GM19238 (cell line): ENCODE measurements at regions not wholly inside any gene's neighbourhood (a gene's known extent, or its start where the extent isn't known, plus 50 kb on each side); places are given as distances from the start of the nearest gene placed in this dataset.
"Not testable (repeated sequence)": the region's sequence is repeated elsewhere in the genome, so short reads cannot be mapped to it uniquely, and the experiment has no call there.

Experiments used
- DNase-seq: peaks from one replicate; pipeline ENCODE4 v3.0.0; 2011; ENCODE audit warnings: low spot score; ENCODE audit not compliant: insufficient read length

DNA sequence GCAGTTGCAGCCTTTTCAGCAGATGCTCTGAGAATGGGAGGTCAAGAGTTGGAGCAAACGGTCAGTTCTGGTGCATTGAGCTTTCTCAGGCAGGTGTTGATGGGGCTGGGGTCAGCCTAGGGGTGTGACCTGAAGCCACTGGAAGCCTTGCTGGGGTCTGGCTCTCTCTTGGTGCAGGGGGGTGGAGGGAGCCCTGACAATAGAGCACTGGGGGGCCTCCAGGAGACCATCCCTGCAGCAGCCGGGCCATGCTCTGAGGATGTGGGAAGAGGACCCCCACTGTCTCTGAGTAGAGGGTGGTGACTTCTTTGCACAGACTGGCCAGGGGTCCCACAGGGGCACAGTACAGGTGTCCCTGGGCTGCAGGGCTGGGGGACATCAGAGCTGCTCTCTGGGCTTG, 528.8 kb downstream of the GOLGA6L6 start:
- DNase-seq, result not testable (repeated sequence)

- not testable (repeated sequence) for DNase-seq
Observed at GRCh38 chr15:20010759-20011158, 530.8 kb downstream of the GOLGA6L6 start.

DNA sequence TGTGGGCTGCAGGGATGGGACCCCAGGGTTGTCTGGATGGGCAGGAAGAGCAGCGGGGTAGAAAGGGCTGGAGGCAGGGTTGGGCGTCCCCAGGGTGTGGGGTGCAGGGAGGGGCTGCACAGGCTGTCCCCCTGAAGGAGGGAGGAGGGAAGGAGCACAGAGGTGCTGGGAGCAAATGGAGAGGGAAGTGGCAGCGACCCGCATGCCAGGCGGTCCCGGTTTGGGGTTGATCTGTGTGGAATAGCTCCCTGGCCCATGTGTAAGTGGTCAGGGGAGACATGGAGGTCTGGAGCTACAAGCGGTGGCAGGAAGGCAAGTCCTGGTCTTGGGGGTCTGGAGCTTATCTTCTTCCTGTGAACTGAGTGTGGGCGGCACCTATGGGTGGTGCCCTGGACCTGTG, 532.0 kb downstream of the GOLGA6L6 start:
- DNase-seq, result not testable (repeated sequence)

DNA sequence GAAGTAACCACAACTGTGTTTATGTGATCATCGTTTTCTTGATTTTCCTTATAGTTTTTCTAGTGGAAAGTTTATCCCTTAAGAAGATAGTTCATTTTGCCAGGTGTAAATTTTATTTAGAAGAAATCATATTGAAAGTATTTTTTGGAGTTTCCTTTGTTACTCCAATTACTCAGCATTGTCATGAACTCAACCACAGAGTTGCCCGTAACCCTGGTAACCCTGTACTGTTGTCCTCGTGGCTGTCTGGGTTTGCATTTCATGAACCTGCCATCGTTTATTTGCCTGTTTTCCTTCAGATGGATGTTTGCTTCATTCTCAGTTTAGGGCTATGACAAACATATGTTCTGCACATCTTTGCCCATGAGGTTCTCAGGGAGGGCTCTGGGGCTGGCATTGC, 534.3 kb downstream of the GOLGA6L6 start:
- not testable (repeated sequence) for DNase-seq

DNA sequence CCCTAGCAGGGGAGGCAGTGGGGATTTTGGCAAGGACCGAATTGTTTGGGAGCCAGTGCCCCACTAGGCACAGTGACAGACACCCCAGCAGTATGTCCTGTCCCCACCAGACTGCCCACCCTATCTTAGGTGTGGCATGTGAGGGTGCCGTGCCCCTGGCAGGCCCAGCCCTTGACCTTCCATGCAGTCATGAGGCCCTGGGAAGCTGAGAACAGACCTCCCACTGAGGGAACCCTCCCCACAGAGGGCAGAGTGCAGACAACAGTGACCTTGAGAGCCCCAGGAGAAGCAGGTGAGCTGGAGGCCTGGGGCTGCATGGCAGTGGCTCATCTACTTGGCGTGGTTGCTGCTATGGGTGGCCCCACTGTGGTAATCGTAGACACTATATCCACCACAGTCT, 538.1 kb downstream of the GOLGA6L6 start:
- DNase-seq, result not testable (repeated sequence)

GRCh38 chr15:20002560-20002959, 539.0 kb downstream of the GOLGA6L6 start:
- not testable (repeated sequence) for DNase-seq

DNA sequence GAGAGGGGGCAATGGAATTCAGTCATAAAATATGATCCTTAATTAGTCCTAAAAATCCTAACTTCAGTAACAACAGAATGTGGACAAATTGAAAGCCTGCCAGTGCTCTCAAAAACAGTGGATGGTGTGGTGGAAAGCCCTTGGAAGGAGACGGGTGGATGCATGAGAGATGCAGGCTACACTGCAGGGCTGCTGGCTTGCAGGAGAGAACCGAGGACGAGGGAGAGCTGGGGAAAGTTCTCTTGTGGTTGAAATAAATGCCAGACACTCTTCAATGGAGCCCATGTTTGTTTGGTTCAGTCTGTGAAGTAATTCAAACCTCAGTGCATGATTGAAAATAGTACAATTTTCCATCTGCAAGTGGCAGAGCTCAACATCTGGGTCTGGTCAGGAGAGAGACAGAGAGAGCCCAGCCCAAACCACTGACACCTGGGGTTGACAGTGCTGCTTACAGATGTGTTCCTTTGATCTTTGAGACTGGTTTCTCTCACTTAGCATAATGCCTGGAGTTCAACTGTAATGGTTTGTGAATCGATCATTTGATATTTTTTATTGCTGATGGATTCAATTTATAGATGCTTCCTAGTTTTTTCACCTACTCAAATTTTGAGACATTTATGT, 544.9 kb downstream of the GOLGA6L6 start:
- not testable (repeated sequence) for DNase-seq

DNA sequence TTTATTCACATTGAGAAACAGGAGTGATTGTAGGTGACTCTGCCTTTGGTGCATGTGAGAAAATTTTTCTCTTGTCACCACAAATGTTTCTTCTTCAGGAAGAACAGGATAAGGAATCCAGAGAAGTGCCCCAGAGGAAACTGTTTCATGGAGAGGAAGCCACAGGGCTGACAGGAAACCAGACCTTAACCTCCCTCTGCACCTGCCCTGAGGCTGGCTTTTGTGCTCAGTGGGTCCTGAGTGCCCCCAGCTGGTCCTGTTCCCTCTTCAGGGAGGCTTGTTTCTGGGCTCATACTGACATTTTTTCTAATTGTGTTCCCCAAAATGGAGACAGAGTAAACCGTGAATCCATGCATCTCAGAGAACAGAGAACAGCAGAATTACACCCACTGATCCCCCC, 546.3 kb downstream of the GOLGA6L6 start:
- not testable (repeated sequence) for DNase-seq

GRCh38 chr15:19992428-19992827, 549.2 kb downstream of the GOLGA6L6 start:
- DNase-seq, result no peak

DNA sequence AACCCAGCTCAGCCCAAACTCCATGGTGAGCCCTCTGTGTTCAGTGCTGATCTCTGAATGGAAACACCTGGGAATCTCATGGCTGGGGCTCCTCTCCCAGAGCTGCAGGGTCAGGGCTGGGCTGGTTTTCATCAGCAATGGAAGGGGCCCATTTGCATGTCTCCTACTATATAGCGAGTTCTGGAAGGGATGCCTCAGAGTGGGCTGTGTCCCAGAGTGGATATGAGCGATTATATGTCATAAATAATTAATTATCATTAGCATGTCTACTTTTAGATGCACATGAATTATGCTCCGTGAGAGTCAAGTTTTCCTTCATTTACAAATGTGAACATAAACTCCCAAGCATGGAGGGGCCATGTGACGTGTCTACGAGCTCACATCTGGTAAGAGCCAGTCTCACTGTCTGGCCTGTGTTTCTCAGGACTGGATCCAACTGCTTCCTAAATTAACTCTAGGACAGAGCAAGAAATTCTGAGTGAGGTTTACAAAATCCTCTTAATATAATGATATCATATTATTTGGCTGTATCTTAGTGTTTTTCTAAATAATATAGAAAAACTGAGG, 553.4 kb downstream of the GOLGA6L6 start:
- DNase-seq, result no peak

DNA sequence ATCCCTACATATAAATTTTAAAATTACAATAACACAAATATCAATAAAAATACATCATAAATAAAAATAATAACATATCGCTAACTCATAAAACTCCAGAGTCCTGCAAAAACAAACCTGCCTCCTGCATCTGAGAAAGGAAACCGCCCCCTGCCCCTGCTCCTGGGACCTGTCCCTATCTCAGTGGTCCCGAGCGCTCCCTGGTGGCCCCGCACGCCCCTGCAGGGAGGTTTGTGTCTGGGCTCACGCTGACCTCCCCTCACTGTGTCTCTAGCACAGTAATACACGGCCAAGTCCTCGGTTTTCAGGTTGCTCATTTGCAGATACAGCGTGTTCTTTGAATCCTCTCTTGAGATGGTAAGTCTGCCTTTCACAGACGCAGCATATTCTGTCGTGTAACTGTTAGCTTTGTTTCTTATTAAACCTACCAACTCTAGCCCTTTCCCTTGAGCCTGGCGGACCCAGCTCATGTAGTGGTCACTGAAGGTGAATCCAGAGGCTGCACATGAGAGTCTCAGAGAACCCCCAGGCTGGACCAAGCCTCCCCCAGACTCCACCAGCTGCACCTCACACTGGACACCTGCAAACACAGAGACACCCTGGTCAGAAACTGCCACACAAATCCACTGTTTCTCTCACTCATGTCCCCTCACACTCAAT, 554.1 kb downstream of the GOLGA6L6 start:
- DNase-seq, result no peak

GRCh38 chr15:19984101-19984500, 557.5 kb downstream of the GOLGA6L6 start:
- no peak for DNase-seq

DNA sequence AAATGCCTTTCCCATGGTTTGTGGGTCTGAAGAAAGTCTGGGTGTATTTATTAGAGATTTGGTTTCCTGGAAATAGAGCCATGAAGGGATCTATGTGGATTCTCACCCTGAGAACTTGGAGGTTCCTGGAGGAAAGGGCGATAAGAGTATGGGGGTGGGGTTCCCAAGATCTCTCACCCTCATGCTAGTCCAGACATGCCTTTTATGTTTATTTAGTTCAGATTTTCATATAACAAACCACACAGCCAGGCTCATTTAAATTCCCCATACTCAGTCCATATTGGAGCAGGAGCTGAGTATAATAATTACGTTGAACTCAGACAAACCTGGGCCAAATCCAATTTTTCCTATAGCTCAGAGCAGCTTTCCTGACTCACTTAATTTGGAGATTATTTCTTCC, 566.6 kb downstream of the GOLGA6L6 start:
- DNase-seq, result no peak

GRCh38 chr15:19973718-19974117, 567.9 kb downstream of the GOLGA6L6 start:
- DNase-seq, result no peak

- not testable (repeated sequence) for DNase-seq
Observed at GRCh38 chr15:19972582-19972981, 569.0 kb downstream of the GOLGA6L6 start.

- not testable (repeated sequence) for DNase-seq
Observed at GRCh38 chr15:19965574-19965973, 576.0 kb downstream of the GOLGA6L6 start.

DNA sequence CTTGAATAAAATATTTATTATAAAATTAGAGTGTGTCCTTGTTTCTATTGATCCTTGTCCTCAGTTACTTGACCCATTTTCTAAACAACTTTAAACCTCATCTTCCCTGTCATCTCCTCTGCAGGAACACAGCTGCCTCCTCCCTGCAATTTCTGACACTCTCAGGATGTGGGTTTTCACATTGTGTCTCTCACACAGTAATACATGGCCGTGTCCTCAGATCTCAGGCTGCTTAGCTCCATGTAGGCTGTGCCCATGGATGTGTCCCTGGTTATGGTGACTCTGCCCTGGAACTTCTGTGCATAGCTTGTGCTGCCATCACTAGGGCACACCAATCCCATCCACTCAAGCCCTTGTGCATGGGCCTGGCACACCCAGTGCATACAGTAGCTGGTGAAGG, 577.1 kb downstream of the GOLGA6L6 start:
- DNase-seq, result not testable (repeated sequence)

GRCh38 chr15:19956124-19956796, 585.3 kb downstream of the GOLGA6L6 start:
- no peak for DNase-seq

GRCh38 chr15:19944261-19944888, 597.2 kb downstream of the GOLGA6L6 start:
- no peak for DNase-seq

- no peak for DNase-seq
Observed at GRCh38 chr15:19943515-19943914, 598.1 kb downstream of the GOLGA6L6 start.

DNA sequence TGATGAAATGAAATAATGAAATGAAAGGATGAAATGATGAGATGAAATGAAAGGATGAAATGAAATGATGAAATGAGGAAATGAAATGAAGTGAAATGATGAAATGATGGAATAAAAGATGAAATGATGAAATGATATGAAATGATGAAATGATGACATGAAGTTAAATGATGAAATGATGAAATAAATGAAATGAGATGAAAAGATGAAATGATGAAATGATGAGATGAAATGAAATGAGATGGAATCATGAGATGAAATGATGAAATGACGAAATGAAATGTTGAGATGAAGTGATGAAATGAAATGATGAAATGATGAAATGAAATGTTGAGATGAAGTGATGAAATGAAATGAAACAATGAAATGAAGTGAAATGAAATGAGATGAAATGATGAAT, 638.3 kb downstream of the GOLGA6L6 start:
- DNase-seq, result not testable (repeated sequence)

DNA sequence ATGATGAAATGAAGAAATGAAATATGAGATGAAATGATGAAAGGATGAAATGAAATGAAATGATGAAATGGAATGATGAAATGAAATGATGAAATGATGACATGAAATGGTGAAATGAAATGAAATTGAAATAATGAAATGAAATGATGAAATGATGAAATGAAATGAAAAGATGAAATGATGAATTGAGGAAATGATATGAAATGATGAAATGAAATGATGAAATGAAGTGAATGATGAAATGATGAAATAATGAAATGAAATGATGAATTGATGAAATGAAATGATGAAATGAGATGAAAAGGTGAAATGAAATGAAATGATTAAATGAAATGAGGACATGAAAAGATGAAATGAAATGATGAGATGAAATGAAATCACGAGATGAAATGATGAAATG, 639.2 kb downstream of the GOLGA6L6 start:
- DNase-seq, result not testable (repeated sequence)
